ENCODE measurements at regions not wholly inside any gene's neighbourhood (a gene's known extent, or its start where the extent isn't known, plus 50 kb on each side); places are given as distances from the start of the nearest gene placed in this dataset.
A peak's percentile ranks its signal among the peaks of the same experiment; 100 is the strongest.
"Not testable (repeated sequence)": the region's sequence is repeated elsewhere in the genome, so short reads cannot be mapped to it uniquely, and the experiment has no call there.

DNA sequence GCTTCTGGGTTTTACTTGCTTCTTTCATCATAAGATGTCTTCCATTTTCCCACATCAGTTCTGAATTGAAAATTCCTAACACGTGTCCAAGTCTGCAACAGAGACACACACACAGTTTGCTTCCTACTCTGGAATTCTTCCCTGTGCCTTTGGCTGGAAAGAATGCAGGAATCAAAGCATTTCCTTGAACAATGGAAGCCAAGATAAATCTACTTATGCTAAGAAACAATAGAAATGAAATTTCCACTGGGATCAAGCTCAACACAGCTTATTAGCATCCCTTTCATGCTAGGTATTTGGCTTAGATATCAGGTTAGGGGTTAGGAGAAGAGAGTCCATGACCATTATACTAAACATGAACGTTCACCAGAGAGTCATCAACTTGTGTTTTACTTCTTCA, 101.1 kb upstream of the SCAF8 start:
- DNase-seq (ENCODE audit: low read depth) = no peak

DNA sequence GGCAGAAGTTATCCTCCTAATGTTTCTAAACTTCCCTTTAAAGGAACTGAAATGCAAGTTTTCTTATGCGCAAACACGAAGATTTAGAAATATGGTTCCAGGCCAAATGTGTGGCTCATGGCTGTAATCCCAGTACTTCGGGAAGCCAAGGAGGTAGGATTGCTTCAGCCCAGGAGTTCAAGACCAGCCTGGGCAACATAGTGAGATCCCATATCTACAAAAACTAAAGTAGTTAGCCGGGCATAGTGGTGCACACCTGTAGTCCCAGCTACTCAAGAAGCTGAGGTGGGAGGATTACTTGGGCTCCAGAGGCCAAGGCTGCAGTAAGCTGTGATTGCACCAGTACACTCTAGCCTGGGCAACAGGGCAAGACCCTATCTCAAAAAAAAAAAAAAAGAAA, 95.8 kb upstream of the SCAF8 start:
- DNase-seq (ENCODE audit: low read depth) = no peak

DNA sequence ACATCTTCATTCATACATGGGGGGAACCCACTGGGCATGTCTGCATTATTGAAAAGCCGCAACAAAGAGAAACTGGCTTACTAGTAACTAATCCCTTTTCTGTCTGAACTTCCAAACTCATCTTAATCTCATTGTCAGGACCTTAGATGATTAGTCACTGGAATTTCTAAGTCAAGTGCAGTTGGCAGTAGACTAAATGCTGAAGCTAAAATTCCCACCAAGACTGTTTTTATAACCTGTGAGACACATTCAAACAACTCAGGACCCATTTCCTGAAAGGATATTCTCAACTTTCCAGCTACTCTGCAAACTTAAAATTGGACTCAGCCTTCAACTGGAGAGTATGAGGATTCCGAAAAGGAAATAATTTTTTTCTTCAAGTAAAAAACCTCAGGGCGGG, 94.8 kb upstream of the SCAF8 start:
- DNase-seq (ENCODE audit: low read depth) = peak; percentile 10

DNA sequence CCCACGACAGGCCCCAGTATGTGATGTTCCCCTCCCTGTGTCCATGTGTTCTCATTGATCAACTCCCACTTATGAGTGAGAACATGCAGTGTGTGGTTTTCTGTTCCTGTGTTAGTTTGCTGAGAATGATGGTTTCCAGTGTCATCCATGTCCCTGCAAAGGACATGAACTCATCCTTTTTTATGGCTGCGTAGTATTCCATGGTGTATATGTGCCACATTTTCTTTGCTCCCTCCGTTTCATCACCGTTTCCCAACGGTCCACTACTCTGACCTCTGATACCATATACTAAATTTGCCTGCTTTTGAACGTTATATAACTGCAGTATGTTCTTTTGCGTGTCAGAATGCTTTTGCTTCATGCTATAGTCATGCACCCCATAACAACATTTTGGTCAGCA, 94.0 kb upstream of the SCAF8 start:
- DNase-seq (ENCODE audit: low read depth) = not testable (repeated sequence)

DNA sequence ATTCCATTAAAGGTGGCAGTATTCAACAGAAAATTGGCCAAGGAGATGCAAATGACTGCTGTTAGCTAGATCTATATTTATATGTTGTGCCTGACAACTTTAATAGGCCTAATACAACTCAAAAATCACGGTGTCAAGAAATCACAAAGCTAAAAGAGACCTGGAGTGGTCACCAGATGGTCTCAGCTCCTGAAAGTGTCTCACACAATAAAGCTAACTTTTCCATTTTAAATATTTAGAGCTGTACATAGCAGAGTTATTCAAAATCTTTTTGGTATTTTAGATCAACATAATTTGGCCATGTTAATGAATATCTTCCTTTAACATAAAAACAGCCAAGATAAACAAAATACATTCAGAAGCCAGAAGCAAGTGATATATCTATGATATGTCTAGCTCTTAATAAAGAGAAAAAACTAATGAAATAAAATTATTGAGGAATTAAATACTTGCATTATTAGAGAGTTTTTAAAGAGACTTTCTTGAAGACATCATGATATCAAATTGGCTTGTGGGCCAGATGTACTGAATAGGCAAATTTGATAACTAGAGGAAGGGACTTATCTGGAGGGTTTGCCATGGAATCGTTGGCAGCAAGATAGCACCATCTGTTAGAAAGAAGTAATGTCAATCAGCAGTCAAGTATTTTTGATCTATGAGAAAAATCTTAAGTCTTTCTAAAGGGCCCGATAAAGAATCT, 84.9 kb upstream of the SCAF8 start:
- no peak for DNase-seq (ENCODE audit: low read depth)

DNA sequence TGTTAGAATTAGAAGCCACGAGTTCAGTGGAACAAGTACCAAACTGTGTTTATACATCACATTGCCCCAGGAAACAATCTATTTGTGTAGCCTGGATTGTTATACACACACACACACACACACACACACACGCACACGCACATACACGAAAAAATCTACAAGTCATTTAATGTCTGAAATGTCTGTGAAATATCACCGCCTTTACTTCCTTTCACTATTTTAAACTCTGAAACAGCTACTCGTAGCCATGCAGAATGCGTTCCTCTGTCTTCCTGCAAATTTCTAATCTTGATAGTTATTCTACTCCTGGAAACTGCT, 84.4 kb upstream of the SCAF8 start:
- DNase-seq (ENCODE audit: low read depth) = no peak

DNA sequence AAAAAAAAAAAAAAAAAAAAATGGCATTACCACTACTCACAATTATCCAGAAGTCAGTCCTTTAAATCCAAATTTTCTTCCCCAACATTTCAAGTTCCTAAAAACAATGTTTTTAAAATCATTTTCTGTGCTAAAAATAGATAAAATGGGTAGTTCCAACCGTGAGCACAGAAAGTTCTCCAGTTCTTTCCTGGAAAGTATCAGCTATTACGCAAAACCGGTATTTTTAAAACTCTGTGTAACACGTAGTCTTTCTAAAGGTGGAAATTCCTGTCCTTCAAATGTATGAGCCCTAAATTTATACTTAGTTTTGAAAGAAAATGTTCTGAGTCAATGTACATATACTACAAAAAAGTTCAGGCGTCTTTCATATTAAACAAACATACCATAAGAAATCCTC, 83.5 kb upstream of the SCAF8 start:
- DNase-seq (ENCODE audit: low read depth) = peak; percentile 33

DNA sequence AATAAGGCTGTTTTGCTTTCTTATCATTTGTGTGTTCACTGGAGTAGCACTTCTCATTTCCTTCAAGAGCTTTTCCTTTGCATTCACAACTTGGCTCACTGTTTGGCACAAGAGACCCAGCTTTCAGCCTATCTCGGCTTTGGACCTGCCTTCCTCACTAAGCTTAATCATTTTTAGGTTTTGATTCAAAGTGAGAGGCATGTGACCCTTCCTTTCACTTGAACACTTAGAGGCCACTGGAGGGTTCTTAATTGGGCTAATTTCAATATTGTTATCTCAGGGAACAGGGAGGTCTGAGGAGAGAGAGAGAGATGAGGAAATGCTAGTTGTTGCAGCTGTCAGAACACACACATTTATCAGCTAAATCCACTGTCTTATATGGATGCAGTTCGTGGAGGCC, 82.9 kb upstream of the SCAF8 start:
- no peak for DNase-seq (ENCODE audit: low read depth)

DNA sequence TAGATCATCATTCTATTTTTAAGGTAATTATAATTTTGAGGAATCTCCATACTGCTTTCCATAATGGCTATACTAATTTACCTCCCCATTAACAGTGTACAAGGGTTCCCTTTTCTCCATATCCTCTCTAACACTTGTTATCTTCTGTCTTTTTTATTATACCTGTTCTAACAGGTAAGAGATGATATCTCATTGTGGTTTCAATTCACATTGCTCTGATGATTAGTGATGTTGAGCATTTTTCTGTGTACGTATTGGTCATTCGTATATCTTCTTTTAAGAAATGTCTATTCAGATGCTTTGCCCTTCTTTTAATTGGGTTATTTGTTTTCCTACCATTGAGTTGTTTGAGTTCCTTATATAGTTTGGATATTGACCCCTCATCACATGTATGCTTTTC, 81.6 kb upstream of the SCAF8 start:
- DNase-seq (ENCODE audit: low read depth) = no peak

DNA sequence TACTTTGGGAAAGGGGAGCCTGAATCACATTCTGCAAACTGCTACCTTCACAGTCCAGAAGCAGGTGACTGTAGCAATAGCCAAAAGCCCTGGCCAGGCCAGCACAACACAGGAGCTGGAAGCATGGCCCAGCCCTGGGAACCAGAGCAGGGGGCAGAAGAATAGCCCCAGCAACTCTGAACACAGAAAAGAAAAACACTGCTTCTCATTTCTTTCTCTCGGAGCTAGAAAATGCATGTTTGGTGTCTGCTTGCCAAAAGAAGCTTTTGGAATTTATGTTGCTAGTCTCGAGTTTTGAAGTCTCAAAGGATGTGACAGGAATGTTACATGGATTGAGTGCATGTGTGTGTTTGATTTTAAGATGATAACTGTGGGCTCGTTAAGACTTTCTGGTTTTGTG, 79.8 kb upstream of the SCAF8 start:
- DNase-seq (ENCODE audit: low read depth) = peak; percentile 8

DNA sequence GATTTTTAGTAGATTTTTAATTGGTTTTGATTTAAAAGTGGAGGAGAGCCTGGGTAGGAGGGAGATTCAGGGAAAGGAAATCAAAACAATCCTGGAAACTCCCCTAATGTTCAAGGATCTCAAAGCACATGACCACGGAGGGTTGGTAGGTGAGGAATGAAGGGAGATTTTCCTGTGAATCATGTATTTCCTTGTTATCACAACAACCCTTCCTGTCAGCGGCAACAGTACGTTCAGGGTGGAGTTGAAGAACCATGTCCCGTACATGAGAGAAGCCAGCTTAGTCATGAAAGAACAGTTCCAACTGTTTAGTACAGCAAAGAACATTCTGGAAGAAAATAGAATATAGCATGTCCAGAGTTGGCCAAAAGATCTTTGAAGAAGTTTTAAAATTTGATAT, 79.4 kb upstream of the SCAF8 start:
- DNase-seq (ENCODE audit: low read depth) = peak; percentile 92

DNA sequence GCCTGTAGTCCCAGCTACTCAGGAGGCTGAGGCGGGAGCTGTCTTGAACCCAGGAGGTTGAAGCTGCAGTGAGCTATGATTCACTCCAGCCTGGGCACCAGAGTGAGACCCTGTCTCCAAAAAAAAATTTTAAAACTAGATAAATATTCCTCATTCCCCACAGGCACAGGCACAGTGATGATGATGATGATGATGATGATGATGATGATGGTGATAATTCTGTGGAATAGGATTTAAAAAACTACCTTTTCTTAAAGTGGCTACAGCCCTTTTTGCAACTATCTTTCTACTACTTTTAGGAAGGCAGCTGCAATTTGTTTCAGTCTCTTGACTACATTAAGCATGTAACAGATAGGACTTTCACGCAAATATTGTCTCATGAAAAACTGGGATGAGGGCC, 76.6 kb upstream of the SCAF8 start:
- DNase-seq (ENCODE audit: low read depth) = no peak

DNA sequence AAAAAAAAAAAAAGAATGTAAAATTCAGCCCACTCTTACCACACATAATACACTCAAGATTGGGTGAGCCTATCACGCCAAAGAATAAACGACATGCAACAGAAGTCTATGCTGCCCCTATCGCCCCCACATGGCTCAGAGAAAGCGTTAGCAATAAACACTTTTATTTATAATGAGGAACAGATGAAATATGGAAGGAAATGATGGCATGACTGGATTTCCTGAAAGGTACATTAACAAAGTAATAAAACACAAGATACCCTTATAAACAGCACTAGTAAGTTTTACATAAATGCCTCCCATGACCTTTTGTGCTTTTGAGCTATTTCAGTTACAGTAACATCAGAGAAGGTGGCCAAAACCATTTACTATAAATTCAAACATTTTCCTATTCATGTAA, 71.4 kb upstream of the SCAF8 start:
- no peak for DNase-seq (ENCODE audit: low read depth)

DNA sequence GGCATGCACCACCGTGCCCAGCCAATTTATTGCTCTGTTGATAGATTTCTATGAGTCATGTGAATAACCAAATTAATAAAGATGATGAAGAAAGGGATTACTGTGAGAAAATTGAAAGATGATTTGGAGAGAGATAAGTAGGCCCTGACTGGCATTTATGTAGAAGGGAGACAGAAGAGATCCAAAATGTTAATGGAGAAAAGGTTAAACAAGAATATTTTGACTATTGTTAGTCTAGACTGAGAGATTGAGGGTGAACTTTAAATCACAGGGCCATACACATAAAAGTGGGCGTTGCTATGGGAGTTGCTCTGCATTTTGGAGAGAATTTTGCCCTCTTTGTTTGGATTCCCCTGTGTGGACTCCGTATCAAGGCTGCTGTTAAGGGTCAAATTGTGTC, 68.9 kb upstream of the SCAF8 start:
- no peak for DNase-seq (ENCODE audit: low read depth)

DNA sequence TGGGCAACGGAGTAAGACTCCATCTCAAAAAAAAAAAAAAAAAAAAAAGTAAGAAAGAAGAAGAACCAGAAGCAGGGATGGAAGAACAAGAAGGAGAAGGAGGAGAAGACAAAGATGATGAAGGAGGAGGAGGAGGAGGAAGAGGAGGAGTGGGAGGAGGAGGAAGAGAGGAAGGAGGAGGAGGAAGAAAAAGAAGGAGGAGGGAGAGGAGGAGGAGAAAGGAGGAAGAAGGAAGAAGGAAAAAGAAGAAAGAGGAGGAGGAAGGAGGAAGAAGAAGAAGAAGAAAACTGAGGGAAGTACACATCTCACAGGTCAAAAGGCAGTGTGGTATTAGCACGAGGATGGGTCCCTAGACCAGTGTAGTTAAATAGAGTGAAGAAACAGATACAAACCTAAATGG, 65.1 kb upstream of the SCAF8 start:
- no peak for DNase-seq (ENCODE audit: low read depth)

DNA sequence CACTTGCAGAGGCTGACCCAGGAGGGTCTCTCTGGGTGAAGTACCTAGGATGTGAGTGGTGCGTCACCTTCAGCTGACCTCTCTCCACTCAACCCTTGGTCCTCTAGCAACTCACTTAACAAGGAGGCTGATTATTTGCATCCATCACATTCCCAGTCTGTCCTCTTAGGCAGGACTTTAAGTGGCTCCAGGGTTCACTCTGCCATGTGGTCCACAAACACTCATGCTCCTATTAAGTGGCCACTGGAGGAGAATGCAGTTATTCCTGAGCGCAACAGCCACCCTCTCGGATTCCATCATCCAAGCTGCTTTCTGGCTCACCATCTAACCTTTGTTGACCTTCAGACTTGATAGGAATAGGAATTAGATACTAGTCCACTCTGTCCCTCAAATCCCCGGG, 61.1 kb upstream of the SCAF8 start:
- no peak for DNase-seq (ENCODE audit: low read depth)

DNA sequence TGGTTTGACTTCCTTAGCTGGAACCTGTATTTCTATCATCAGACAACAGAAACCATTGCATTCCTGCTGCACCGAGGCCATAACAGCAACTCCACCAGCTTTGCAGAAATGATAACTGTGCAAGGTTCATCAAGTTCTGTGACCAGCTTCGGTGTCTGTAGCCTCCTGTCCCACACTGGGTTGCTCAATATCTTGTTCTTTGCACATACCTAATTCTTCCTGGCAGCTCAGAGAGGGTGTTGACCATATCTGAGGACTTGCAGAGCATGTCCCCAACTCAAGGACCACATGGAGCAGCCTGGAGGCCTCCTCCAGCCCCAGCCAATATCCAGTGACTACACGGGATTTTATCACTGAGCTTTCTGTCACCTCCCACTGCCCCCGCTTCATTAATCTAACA, 59.3 kb upstream of the SCAF8 start:
- no peak for DNase-seq (ENCODE audit: low read depth)

DNA sequence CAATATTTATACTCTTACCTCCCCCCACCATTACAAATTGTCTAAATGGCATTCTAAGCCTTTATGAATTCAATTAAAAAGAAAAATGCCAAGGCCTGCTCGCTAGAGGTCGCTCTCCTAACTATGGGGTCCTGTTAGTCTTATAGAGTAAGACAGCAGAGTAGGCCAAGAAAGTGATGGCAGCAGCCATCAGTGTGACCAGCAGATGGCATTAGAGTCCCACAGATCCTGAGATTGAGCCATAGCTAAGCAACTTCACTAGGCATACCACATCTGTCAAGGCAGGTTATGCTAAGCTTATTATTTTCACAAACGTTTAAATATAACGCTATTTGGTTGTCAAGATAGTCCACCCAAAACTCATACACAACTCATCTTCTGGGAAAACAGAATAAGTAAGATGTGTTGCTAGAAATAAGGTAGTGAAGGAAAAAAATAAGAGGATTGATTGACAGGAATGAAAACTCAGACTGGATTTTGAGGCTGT, 57.6 kb upstream of the SCAF8 start:
- DNase-seq (ENCODE audit: low read depth) = peak; percentile 95

DNA sequence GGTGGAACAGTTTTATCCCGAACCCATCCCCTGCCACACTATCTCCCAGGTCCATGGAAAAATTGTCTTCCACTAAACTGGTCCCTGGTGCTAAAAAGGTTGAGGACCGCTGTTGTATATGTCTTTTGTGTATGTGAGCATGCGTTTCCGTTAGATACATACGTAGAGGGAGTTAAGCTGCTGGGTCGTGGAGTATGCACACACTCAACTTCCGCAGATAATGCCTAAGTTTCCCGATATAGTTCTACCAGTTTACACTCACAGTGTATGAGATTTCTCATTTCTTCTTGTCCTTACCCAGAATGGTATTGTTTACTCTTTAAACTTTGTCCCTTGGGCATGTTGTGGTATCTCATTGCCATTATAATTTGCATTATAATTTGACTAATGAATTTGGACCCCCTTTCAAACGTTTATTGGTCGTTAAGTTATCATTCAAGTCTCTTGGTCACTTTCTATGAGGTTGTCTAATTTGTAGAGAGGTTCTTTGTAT, 50.5 kb upstream of the SCAF8 start:
- no peak for DNase-seq (ENCODE audit: low read depth)

Data from amniotic epithelial cell (primary cell).